ENCODE measurements at regions not wholly inside any gene's neighbourhood (a gene's known extent, or its start where the extent isn't known, plus 50 kb on each side); places are given as distances from the start of the nearest gene placed in this dataset.
"Not testable (repeated sequence)": the region's sequence is repeated elsewhere in the genome, so short reads cannot be mapped to it uniquely, and the experiment has no call there.

GRCh38 chr1:148228846-148229245, 76.8 kb upstream of the NBPF11 start:
- not testable (repeated sequence) for DNase-seq

GRCh38 chr1:148222399-148223159, 70.5 kb upstream of the NBPF11 start:
- not testable (repeated sequence) for H3K4me1 ChIP-seq (ENCODE audit: control insufficient read depth in 5 of 5, insufficient read depth in 5 of 5, low read length in 5 of 5); H3K36me3 ChIP-seq (ENCODE audit: control insufficient read depth in 4 of 4, insufficient read depth in 4 of 4, low read length in 4 of 4); H3K9ac ChIP-seq (ENCODE audit: insufficient read depth in 1 of 2, low read length in 2 of 2); H3K9me3 ChIP-seq (ENCODE audit: control insufficient read depth in 4 of 4, insufficient read depth in 3 of 4, low read length in 3 of 4); ATAC-seq (ENCODE audit: insufficient read depth, low FRiP score); H3K27ac ChIP-seq (ENCODE audit: low read depth in 1 of 2, low read length in 1 of 2); H3K27me3 ChIP-seq (ENCODE audit: control insufficient read depth in 3 of 3, insufficient read depth in 3 of 3, low read length in 2 of 3); DNase-seq; H3K4me3 ChIP-seq
- WGBS, 2 donors, result no CpG with 5 or more reads among the region's 4 CpGs

More at GRCh38 chr1:148228846-148229245, 76.8 kb upstream of the NBPF11 start:
- H3K9me3 ChIP-seq (ENCODE audit: control insufficient read depth in 4 of 4, insufficient read depth in 3 of 4, low read length in 3 of 4); ATAC-seq (ENCODE audit: insufficient read depth, low FRiP score); H3K4me1 ChIP-seq (ENCODE audit: control insufficient read depth in 5 of 5, insufficient read depth in 5 of 5, low read length in 5 of 5); H3K9ac ChIP-seq (ENCODE audit: insufficient read depth in 1 of 2, low read length in 2 of 2); H3K27ac ChIP-seq (ENCODE audit: low read depth in 1 of 2, low read length in 1 of 2); H3K4me3 ChIP-seq; H3K36me3 ChIP-seq (ENCODE audit: control insufficient read depth in 4 of 4, insufficient read depth in 4 of 4, low read length in 4 of 4); H3K27me3 ChIP-seq (ENCODE audit: control insufficient read depth in 3 of 3, insufficient read depth in 3 of 3, low read length in 2 of 3): not testable (repeated sequence)
- WGBS, 2 donors, result 83 to 91% methylated on average over 4 of the region's 5 CpGs

- not testable (repeated sequence) for H3K27ac ChIP-seq (ENCODE audit: low read depth in 1 of 2, low read length in 1 of 2); H3K36me3 ChIP-seq (ENCODE audit: control insufficient read depth in 4 of 4, insufficient read depth in 4 of 4, low read length in 4 of 4); ATAC-seq (ENCODE audit: insufficient read depth, low FRiP score); H3K27me3 ChIP-seq (ENCODE audit: control insufficient read depth in 3 of 3, insufficient read depth in 3 of 3, low read length in 2 of 3); H3K9ac ChIP-seq (ENCODE audit: insufficient read depth in 1 of 2, low read length in 2 of 2); H3K4me3 ChIP-seq; DNase-seq; H3K9me3 ChIP-seq (ENCODE audit: control insufficient read depth in 4 of 4, insufficient read depth in 3 of 4, low read length in 3 of 4); H3K4me1 ChIP-seq (ENCODE audit: control insufficient read depth in 5 of 5, insufficient read depth in 5 of 5, low read length in 5 of 5)
- WGBS, 2 donors, result no CpG with 5 or more reads among the region's 4 CpGs
Observed at GRCh38 chr1:148221593-148221992, 69.5 kb upstream of the NBPF11 start.

GRCh38 chr1:148219229-148219628, 67.1 kb upstream of the NBPF11 start:
- not testable (repeated sequence) for H3K9ac ChIP-seq (ENCODE audit: insufficient read depth in 1 of 2, low read length in 2 of 2); H3K4me3 ChIP-seq; H3K9me3 ChIP-seq (ENCODE audit: control insufficient read depth in 4 of 4, insufficient read depth in 3 of 4, low read length in 3 of 4); H3K27ac ChIP-seq (ENCODE audit: low read depth in 1 of 2, low read length in 1 of 2); H3K4me1 ChIP-seq (ENCODE audit: control insufficient read depth in 5 of 5, insufficient read depth in 5 of 5, low read length in 5 of 5); ATAC-seq (ENCODE audit: insufficient read depth, low FRiP score); H3K36me3 ChIP-seq (ENCODE audit: control insufficient read depth in 4 of 4, insufficient read depth in 4 of 4, low read length in 4 of 4); DNase-seq; H3K27me3 ChIP-seq (ENCODE audit: control insufficient read depth in 3 of 3, insufficient read depth in 3 of 3, low read length in 2 of 3)
- no CpG with 5 or more reads among the region's 4 CpGs for WGBS, 2 donors

GRCh38 chr1:148211191-148211590, 59.1 kb upstream of the NBPF11 start:
- not testable (repeated sequence) for H3K27me3 ChIP-seq (ENCODE audit: control insufficient read depth in 3 of 3, insufficient read depth in 3 of 3, low read length in 2 of 3); H3K9me3 ChIP-seq (ENCODE audit: control insufficient read depth in 4 of 4, insufficient read depth in 3 of 4, low read length in 3 of 4); H3K4me1 ChIP-seq (ENCODE audit: control insufficient read depth in 5 of 5, insufficient read depth in 5 of 5, low read length in 5 of 5); ATAC-seq (ENCODE audit: insufficient read depth, low FRiP score); H3K9ac ChIP-seq (ENCODE audit: insufficient read depth in 1 of 2, low read length in 2 of 2); H3K27ac ChIP-seq (ENCODE audit: low read depth in 1 of 2, low read length in 1 of 2); H3K36me3 ChIP-seq (ENCODE audit: control insufficient read depth in 4 of 4, insufficient read depth in 4 of 4, low read length in 4 of 4); H3K4me3 ChIP-seq; DNase-seq
- WGBS, 2 donors, result no CpG with 5 or more reads among the region's 2 CpGs

- not testable (repeated sequence) for H3K9me3 ChIP-seq (ENCODE audit: control insufficient read depth in 4 of 4, insufficient read depth in 3 of 4, low read length in 3 of 4); ATAC-seq (ENCODE audit: insufficient read depth, low FRiP score); H3K4me3 ChIP-seq; DNase-seq; H3K4me1 ChIP-seq (ENCODE audit: control insufficient read depth in 5 of 5, insufficient read depth in 5 of 5, low read length in 5 of 5); H3K36me3 ChIP-seq (ENCODE audit: control insufficient read depth in 4 of 4, insufficient read depth in 4 of 4, low read length in 4 of 4); H3K27ac ChIP-seq (ENCODE audit: low read depth in 1 of 2, low read length in 1 of 2); H3K27me3 ChIP-seq (ENCODE audit: control insufficient read depth in 3 of 3, insufficient read depth in 3 of 3, low read length in 2 of 3); H3K9ac ChIP-seq (ENCODE audit: insufficient read depth in 1 of 2, low read length in 2 of 2)
- no CpG with 5 or more reads among the region's 6 CpGs for WGBS, 2 donors
Observed at GRCh38 chr1:148210624-148211023, 58.5 kb upstream of the NBPF11 start.

DNA sequence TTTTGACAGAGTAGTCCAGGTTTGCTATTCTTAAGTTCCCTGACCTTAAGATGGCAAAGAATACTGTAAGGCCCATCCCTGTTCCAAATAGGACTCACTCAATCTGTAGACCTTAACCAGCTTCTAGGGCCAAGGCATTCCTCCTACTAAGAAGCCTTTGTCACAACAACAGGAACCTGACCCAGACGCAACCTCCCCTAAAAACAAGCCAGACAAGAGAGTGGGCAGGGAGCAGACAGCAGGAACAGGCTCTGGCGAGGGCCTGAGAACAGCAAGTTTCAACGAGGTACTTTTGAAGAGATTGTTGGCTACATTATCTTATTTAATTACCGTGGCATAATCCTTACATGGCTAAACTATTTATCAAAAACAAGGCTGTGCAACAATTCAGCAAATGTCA, 58.1 kb upstream of the NBPF11 start:
- H3K4me1 ChIP-seq (ENCODE audit: control insufficient read depth in 5 of 5, insufficient read depth in 5 of 5, low read length in 5 of 5); H3K9me3 ChIP-seq (ENCODE audit: control insufficient read depth in 4 of 4, insufficient read depth in 3 of 4, low read length in 3 of 4); DNase-seq; H3K9ac ChIP-seq (ENCODE audit: insufficient read depth in 1 of 2, low read length in 2 of 2); ATAC-seq (ENCODE audit: insufficient read depth, low FRiP score); H3K4me3 ChIP-seq; H3K27me3 ChIP-seq (ENCODE audit: control insufficient read depth in 3 of 3, insufficient read depth in 3 of 3, low read length in 2 of 3); H3K27ac ChIP-seq (ENCODE audit: low read depth in 1 of 2, low read length in 1 of 2); H3K36me3 ChIP-seq (ENCODE audit: control insufficient read depth in 4 of 4, insufficient read depth in 4 of 4, low read length in 4 of 4): not testable (repeated sequence)
- no CpG with 5 or more reads among the region's 4 CpGs for WGBS, 2 donors

- H3K9ac ChIP-seq (ENCODE audit: insufficient read depth in 1 of 2, low read length in 2 of 2); H3K4me1 ChIP-seq (ENCODE audit: control insufficient read depth in 5 of 5, insufficient read depth in 5 of 5, low read length in 5 of 5); H3K27ac ChIP-seq (ENCODE audit: low read depth in 1 of 2, low read length in 1 of 2); H3K9me3 ChIP-seq (ENCODE audit: control insufficient read depth in 4 of 4, insufficient read depth in 3 of 4, low read length in 3 of 4); DNase-seq; H3K27me3 ChIP-seq (ENCODE audit: control insufficient read depth in 3 of 3, insufficient read depth in 3 of 3, low read length in 2 of 3); H3K36me3 ChIP-seq (ENCODE audit: control insufficient read depth in 4 of 4, insufficient read depth in 4 of 4, low read length in 4 of 4); H3K4me3 ChIP-seq; ATAC-seq (ENCODE audit: insufficient read depth, low FRiP score): not testable (repeated sequence)
- no CpG with 5 or more reads among the region's 6 CpGs for WGBS, 2 donors
Observed at GRCh38 chr1:148202013-148202412, 49.9 kb upstream of the NBPF11 start.

Measured in lung (tissue), 9 donors.